GM18868 (cell line): ENCODE measurements at regions not wholly inside any gene's neighbourhood (a gene's known extent, or its start where the extent isn't known, plus 50 kb on each side); places are given as distances from the start of the nearest gene placed in this dataset.

ENCODE experiments used
- ATAC-seq: cut with Tn5 transposase; IDR thresholded peaks from one replicate; pipeline ENCODE4 v1.9.1; 2021; ENCODE audit warnings: mild to moderate bottlenecking, moderate library complexity; ENCODE audit not compliant: unreplicated experiment

DNA sequence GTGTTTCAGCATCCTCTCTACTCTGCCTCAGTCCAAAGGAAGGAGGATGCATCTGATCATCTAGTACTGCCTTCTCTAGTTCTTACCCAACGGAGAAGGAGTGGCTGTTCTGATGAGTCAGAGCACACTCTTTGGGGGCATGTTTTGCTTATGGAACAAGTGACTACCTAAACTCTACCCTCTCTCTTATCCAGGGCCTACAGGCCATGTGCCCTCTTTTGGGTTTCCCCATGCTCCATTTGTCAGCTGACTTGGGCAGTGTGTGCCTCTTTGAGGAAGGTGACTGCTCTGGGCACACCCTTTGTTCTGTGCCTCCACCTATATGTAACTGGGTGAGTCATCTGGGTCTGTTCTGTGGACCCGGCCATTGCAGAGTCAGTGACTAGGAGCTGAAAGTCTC, 89.6 kb upstream of the BNC2 start:
- no peak for ATAC-seq

DNA sequence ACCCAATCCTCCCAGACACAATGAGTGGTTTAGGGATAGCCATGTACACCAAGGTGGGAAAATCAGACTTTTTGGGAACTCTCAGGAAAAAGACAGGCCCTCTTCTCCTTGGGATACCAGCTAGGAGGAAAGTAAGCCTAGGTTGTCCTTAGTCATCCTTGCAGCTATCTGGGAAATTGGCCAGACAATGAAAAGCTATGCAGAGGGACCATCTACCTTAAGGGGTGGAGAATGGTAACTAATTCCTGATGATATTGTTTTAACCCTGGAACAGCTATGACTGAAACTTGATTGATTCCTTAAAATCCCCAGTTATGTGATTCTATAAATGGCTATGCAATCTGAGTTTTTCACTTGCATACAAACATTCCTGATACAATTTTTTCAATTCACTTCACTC, 88.9 kb upstream of the BNC2 start:
- no peak for ATAC-seq

DNA sequence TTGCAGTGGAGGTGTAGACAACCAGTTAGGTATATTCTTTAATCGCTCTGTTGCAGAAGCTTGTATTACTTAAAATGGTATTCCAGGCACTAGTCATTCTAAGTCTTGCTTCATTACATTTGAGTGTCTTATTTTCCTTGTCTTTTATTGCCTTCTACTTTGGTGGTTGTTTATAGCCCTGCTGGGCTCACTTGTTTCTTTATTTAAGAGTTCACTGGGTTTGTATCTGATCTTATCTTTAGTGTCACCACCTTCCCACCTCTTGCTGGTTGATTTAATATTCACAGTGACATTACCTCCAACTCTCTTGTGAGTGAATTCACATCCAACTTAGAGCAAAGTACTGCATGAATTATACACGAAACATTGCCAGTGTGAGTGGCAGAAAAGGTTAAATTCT, 83.6 kb upstream of the BNC2 start:
- ATAC-seq: no peak

DNA sequence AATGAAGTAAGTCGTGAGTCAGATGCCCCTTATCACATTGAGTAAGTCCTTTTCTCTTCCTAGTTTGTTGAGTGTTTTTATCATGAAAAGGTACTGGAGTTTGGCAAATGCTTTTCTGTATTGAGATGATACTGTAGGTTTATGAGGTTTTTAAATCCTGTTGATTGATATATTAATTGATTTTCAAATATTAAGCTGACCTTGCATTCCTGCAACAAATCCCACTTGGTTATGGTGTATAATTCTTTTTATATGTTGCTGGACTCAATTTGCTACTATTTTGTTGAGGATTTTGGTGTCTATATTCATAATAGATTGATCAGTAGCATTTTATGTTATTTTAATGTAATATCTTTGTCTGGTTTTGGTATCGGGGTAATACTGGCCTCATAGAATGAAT, 81.0 kb upstream of the BNC2 start:
- ATAC-seq: no peak

DNA sequence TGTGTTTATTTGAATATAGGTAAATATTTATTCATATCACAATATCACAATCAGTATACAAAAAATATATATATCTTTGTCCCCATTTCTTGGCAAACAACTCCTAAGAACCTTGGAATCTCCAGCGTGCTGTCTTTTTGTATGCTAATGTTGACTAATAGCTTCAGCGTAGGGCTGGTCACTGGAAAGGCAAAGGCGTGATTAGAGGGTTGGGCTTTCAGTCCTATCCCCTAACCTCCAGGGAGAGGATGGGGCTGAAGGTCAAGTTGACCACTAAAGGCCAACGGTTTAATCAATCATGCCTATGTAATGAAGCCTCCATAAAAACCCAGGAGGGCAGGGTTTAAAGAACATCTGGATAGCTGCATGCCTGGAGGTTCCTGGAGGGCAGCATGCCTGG, 79.6 kb upstream of the BNC2 start:
- ATAC-seq: no peak

DNA sequence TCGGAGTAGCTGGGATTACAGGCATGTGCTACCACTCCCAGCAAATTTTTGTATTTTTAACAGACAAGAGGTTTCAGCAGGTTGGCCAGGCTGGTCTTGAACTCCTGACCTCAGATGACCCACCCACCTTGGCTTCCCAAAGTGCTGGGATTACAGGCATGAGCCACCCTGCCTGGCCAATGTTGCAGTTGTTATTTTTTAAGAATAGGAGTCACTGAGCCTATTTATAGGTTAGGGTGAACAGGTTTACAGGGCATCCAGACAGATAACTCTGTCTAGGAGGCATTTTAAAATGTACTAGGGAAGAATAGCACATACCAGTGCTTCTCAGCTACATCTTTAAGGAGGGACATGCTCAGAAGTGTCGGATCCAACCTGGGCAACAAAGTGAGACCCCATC, 60.1 kb upstream of the BNC2 start:
- no peak for ATAC-seq

DNA sequence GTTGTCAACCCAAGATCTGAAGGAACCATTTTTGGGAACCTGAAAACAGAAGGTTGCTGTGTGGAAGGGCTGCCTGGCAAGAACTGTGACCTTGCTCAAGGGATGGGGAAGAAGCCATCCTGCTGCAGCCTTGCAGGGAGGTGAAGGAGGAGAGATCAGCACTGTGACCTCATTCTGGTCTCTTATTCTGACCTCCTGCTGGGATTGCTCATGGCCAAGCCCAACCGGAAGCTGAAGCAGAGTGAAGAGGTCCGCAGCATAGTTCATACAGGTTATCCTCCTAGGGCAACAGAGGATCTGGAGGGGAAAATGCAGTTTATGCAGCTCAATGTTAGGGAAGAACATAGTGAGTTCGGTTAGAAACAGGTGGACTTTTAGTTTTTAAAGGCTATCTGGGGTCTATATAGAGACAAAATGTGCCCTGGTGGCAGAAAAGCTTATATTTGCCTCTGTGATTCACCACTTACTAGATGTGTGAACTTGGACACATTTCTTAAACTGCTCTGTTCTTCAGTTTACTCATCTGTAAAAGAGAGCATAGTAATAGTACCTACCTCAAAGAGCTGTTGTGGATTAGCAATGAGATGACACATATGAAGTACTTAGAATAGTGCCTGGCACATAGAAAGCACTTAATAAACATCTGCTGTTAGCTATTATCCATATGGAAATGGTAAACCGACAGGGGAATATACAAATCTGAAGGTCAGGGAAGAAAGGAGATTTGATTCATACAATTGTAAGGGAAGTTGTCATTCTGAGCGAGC, 57.9 kb upstream of the BNC2 start:
- no peak for ATAC-seq

DNA sequence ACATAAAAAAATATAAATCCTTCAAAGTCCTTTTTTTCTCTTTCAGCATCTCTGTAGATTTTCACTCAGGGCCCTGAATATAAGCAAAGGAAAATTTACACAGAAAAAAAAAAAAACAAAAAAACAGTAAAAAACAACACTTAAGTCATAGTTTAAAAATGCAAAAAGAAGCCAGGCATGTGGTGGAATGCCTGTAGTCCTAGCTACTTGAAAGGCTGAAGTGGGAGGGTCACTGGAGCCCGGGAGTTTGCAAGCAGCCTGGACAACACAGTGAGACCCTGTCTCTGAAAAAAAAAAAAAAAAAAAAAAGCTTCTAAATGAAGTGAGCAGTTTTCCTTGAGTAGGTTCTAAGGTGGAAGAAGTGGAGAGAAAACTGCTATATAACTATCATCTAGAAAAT, 55.0 kb upstream of the BNC2 start:
- no peak for ATAC-seq

DNA sequence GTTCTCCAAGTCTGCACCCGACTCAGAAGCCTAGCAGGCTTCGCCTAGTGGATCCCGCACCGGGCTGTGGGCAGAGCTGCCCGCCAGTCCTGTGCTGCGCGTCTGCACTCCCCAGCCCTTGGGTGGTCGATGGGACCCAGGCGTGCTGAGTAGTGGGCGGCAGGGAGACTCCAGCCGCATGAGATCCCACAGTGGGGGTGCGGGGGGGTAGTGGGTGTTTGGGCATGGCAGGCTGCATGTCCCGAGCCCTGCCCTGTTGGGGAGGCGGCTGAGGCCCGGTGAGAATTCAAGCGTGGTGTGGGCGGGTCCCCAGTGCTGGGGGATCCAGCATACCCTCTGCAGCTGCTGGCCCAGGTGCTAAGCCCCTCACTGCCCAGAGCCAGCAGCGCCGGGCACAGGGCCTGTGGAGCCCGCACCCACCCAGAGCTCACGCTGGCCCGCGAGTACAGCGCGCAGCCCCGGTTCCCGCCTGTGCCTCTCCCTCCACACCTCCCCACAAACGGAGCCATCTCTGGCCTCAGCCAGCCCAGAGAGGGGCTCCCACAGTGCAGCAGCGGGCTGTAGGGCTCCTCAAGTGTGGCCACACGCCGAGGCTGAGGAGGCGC, 53.9 kb upstream of the BNC2 start:
- ATAC-seq: no peak

DNA sequence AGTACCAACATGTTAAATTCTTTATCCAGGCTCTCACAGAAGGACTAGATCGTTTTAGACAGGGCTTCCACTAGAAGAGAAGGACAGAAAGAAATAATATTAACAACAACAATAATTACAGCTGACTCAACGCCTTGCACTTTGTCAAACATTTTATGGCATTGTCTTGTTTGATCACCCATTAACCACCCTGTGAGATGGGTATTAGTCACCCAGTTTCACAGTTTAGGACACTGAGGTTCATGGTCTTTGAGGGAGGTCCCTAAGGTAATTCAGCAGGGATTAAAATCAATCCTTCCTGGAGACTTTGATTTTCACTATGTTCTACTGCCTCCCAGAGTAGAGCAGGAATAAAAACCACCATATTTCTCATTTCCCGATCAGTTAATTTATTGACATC, 51.4 kb upstream of the BNC2 start:
- ATAC-seq: no peak
